ENCODE measurements at regions not wholly inside any gene's neighbourhood (a gene's known extent, or its start where the extent isn't known, plus 50 kb on each side); places are given as distances from the start of the nearest gene placed in this dataset.
A peak's percentile ranks its signal among the peaks of the same experiment; 100 is the strongest.

DNA sequence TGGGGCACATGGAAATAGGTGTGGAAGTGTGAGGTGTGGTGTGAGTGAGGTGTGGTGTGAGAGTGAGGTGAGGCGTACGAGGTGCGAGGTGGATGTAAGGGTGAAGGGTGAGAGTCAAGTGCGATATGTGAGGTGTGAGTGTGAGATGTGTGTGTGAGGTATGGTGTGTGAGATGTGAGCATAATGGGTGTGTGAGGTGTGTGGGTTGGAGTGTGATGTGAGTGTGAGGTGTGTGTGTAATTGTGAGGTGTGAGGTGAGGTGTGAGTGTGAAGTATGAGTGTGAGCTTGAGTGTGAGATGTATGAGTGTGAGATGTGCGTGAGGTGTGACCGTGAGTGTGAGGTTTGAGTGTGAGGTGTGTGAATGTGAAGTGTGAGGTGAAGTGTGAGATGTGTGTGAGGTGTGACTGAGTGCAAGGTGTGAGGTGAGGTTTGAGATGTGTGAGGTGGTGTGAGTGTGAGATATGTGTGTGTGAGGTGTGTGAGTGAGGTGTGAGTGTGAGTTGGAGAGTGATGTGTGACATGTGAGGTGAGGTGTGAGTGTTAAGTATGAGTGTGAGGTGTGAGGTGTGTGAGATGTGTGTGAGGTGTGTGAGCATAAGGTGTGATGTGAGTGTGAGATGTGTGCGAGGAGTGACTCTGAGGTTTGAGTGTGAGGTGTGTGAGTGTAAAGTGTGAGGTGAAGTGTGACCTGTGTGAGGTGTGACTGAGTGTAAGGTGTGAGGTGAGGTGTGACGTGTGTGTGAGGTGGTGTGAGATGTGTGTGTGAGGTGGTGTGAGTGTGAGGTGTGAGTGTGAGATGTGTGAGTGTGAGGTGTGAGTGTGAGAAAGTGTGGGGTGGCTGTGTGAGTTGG lies 354.0 kb downstream of the FOXL1 start:
- no peak overlapping the region for H3K4me3 ChIP-seq (ENCODE audit: low read depth, low read length)
- TF ChIP-seq, protein P1, sequence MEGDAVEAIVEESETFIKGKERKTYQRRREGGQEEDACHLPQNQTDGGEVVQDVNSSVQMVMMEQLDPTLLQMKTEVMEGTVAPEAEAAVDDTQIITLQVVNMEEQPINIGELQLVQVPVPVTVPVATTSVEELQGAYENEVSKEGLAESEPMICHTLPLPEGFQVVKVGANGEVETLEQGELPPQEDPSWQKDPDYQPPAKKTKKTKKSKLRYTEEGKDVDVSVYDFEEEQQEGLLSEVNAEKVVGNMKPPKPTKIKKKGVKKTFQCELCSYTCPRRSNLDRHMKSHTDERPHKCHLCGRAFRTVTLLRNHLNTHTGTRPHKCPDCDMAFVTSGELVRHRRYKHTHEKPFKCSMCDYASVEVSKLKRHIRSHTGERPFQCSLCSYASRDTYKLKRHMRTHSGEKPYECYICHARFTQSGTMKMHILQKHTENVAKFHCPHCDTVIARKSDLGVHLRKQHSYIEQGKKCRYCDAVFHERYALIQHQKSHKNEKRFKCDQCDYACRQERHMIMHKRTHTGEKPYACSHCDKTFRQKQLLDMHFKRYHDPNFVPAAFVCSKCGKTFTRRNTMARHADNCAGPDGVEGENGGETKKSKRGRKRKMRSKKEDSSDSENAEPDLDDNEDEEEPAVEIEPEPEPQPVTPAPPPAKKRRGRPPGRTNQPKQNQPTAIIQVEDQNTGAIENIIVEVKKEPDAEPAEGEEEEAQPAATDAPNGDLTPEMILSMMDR (conservative IDR thresholded peaks at IDR 0.05; ENCODE audit: low read depth, low read length), result no peak
- no peak for DNase-seq (ENCODE audit: low read depth)

DNA sequence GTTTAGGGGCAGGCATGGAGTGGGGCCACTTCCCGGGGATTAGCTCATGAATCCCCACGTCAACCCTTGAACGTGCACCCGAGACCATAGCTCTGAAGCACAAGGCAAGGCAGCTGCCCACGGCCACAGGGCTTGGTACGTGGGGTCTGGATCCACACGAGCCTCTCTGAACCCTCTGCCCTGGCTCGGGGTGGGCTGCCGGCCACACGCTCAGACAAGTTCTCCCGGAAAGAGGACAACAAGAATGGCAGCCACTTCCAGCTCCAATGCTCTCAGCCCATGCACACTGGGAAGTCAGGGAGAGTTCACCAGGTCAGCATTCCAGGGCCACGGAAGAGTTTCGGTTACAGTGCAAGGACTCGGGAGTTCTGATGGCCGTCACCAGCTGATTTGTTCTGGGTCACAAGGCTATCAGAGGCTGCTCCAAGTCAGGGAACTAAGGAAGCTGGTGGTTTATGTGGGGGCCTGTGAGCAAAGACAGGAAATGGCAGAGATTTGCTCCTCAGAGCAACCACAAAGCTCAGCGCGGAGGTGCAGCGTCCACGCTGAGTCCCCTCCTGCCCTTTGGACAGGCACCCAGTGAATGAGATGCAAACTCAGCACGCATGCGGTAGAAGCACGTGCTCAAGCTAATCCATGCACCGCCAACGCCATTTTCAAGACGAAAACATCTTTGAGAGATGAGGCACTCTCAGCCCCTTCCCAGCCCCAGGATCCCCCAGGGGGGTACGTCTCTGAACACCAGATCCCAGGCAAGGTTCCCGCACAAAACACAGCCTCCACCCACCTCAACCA lies 356.4 kb downstream of the FOXL1 start:
- TF ChIP-seq, protein P1 (conservative IDR thresholded peaks at IDR 0.05; ENCODE audit: low read depth, low read length), result no peak
- H3K4me3 ChIP-seq (ENCODE audit: low read depth, low read length), result no peak overlapping the region
- no peak for DNase-seq (ENCODE audit: low read depth)

DNA sequence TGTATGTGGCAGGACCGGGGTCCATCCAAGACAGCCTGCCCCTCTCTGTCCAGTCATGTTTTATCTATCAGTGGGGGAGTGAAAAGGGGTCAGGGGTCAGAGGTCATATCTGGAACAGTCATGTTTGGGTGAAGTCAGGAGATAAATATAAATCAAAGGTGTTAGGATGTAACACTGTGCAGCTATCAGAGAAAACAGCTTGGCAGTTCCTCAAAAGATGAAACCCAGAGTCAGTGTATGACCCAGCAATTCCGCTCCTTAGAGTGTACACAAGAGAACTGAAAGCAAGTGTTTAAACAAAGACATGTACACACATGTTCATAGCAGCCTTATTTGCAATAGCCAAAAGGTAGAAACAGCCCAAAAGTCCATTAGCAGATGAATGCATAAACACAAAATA lies 361.3 kb downstream of the FOXL1 start:
- no peak for DNase-seq (ENCODE audit: low read depth)
- H3K4me3 ChIP-seq (ENCODE audit: low read depth, low read length), result no peak overlapping the region
- TF ChIP-seq, protein P1 (conservative IDR thresholded peaks at IDR 0.05; ENCODE audit: low read depth, low read length), result no peak

DNA sequence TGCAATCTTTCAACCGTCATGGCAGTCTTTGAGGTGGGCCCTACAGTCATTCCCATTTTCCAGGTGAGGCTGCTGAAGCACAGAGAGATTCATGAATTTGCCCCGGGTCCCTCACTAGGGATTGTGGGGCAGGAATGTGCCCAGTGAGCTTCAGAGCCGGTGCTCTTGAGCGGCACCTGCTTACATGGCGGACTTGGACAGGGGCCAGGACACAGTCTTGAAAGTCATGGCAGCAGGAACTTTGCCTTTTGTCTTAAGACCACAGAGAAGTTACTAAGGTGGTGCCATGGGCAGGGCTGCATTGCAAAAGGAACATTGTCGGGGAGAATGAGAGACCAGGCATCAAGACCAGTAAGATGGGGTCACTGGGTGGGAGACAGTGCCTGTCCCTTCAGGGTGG lies 363.4 kb downstream of the FOXL1 start:
- TF ChIP-seq, protein P1 (conservative IDR thresholded peaks at IDR 0.05; ENCODE audit: low read depth, low read length), result no peak
- no peak for DNase-seq (ENCODE audit: low read depth)
- no peak overlapping the region for H3K4me3 ChIP-seq (ENCODE audit: low read depth, low read length)

DNA sequence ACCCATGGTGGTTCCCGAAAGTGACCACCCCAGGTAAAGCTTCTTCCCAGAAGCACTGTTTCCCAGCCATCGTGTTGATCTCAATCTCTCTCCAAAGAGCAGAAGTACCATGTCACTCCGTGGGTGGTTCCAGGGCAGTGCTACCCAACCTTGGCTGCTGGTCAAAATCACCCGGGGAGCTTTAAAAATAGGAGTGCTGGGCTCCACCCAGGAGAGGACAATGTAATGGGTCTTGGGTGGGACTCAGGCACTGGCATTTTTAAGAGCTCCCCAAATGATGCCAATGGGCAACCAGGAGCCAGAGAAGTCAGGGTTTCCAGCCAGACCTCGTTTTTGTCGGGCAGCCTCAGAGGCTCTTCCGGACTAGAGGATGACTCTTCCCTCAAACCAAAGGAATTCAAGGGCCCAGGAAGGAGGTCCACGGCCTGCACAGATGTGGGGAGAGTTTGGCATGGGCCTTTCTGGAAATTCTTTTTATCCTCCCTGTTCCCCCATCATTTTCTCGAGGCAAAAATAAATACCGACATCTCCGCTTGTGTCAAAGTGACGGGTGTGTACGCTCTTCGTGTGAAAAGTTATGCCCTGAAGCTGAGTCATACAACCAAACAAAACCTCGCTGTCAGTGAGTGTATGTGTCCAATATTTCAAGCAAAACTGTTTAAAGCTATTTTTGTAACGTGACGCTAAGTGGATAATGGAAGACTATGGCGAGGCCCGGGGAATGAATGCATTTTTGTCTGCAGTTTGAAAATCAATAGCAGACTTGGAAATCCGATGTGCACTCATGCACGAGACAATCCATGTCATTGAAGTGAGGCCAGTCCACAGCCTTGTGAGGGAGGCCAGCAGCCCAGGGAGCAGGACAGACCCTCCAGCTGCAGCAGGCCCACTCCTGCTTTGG lies 364.1 kb downstream of the FOXL1 start:
- peak; percentile 66 for DNase-seq (ENCODE audit: low read depth)
- TF ChIP-seq, protein P1 (conservative IDR thresholded peaks at IDR 0.05; ENCODE audit: low read depth, low read length), result no peak

DNA sequence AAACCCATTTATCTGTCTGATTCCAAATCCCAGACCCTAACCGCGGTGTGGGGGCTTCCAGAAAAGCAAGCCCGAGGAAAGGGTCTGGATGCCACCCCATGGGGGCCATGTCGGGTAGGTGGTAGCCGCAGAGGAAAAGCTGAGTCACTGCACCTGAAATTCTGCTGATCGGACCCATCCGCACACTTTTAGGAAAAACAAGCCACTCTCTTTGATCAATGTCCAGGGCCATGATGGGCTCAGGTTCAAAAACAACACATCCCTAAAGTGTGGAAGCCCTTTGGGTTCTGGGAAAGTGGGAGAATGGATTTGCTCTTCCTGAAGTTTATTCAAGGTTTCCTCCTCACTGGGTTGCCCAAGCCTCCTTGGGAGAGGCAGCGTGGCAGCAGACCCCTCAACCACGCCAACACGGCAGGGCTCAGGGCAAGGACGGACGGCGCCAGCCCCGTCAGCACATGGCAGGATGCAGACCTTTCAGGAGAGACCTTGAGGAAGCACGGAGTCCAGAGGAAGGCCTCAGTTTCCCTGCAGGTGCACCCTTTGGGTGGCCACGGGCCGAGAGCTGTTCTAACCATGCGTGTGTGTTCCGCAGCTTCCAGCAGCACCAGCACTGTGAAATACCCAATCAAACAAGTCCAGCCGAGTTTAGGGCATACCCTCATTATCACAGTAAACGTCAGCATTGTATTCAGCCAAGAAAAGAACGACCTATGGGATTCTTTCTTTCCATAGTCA lies 367.0 kb downstream of the FOXL1 start:
- TF ChIP-seq, protein P1 (conservative IDR thresholded peaks at IDR 0.05; ENCODE audit: low read depth, low read length), result no peak
- DNase-seq (ENCODE audit: low read depth), result no peak
- H3K4me3 ChIP-seq (ENCODE audit: low read depth, low read length), result no peak overlapping the region

More for the DNA sequence above, 364.1 kb downstream of the FOXL1 start:
- no peak overlapping the region for H3K4me3 ChIP-seq (ENCODE audit: low read depth, low read length)
